Colonic mucosa (tissue), 4 donors: ENCODE measurements at regions not wholly inside any gene's neighbourhood (a gene's known extent, or its start where the extent isn't known, plus 50 kb on each side); places are given as distances from the start of the nearest gene placed in this dataset.

Source experiments
- DNase-seq: peaks from one replicate; pipeline ENCODE4 v3.0.0-alpha.2; 2020
- H3K27ac ChIP-seq: fragments of 200-600 bp; one replicate; pipeline ENCODE4 v1.8.0; 2021
- H3K27me3 ChIP-seq: fragments of 200-600 bp; one replicate; pipeline ENCODE4 v1.8.0; 2021
- H3K36me3 ChIP-seq: fragments of 200-600 bp; one replicate; pipeline ENCODE4 v1.8.0; 2021
- H3K4me1 ChIP-seq: fragments of 200-600 bp; one replicate; pipeline ENCODE4 v1.8.0; 2021; ENCODE audit warnings: mild to moderate bottlenecking
- H3K4me3 ChIP-seq: fragments of 200-600 bp; one replicate; pipeline ENCODE4 v1.8.0; 2021
- H3K9ac ChIP-seq, 2 donors: one replicate each; pipeline ENCODE4 v1.7.0; 2013; ENCODE audit warnings: control low read depth in 2 of 2, low read depth in 2 of 2, low read length in 2 of 2
- H3K9me3 ChIP-seq: fragments of 200-600 bp; one replicate; pipeline ENCODE4 v1.8.0; 2021
- CTCF ChIP-seq: fragments of 200-600 bp; IDR thresholded peaks from one replicate; pipeline ENCODE4 v1.8.0; 2022; ENCODE audit warnings: antibody characterized with exemption, mild to moderate bottlenecking
- intact Hi-C: fragments of 100-400 bp; cut with DNase I; formaldehyde crosslinking; loops from one replicate; pipeline ENCODE4 v1.14.1; 2022
- donor health status: healthy.
- donor health status: DM: no; HTN: no; CAD: no.
- donor health status: DM: no; HTN: no; CAD: no.

DNA sequence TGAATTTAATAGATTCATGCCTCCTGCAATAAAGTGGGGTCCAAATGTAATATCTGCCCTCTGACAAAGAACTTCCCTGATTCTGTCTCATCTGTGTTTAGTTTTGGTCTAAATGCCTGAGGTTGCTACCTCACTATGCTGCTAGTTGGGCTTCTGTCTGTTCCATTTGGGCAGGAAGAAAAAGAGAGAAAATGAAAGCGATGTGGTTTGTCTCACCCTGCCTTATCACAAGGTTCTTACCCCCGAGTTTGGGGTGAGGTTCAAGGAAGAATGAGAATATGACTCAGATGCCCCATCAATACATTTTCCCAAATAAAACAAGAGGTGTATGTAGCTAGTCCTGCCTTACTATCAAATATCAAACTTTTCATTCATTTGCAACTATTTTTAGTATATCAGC is 132.1 kb upstream of the MTAP start:
- Histone ChIP-seq H3K27ac (no peak overlapping the region), H3K27me3 (no peaks in the 10 kb centered on the region), H3K4me3 (no peak overlapping the region), H3K9ac (no peak overlapping the region), H3K9me3 (no peaks in the 10 kb centered on the region), H3K4me1 (no peaks in the 10 kb centered on the region), H3K36me3 (no peaks in the 10 kb centered on the region)
- intact Hi-C loops, result no loop called here
- no peak for DNase-seq
- no peak for TF ChIP-seq CTCF

DNA sequence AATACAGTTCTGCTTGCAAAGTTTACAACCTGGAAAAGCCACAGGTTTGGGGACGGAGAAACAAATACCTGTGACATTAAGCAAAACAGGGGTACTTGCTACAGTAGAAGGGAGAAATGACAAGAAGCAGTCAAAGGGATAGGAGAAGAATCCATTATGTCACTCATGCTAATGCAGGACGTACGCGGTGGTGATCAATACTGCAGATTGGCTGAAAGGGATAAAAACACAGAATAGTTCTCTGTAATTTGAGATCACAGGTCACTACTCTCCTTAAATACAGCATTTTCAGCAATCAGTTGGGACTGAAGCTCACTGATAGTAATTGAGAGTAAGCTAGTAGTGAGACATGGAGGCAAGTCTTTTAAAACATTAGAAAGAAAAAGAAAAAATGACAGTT is 130.3 kb upstream of the MTAP start:
- intact Hi-C loops, result no loop called here
- TF ChIP-seq CTCF, result no peak
- Histone ChIP-seq H3K9me3 (no peaks in the 10 kb centered on the region), H3K9ac (no peak overlapping the region), H3K27ac (no peak overlapping the region), H3K4me3 (no peak overlapping the region), H3K4me1 (no peaks in the 10 kb centered on the region), H3K36me3 (no peaks in the 10 kb centered on the region), H3K27me3 (no peaks in the 10 kb centered on the region)
- no peak for DNase-seq

DNA sequence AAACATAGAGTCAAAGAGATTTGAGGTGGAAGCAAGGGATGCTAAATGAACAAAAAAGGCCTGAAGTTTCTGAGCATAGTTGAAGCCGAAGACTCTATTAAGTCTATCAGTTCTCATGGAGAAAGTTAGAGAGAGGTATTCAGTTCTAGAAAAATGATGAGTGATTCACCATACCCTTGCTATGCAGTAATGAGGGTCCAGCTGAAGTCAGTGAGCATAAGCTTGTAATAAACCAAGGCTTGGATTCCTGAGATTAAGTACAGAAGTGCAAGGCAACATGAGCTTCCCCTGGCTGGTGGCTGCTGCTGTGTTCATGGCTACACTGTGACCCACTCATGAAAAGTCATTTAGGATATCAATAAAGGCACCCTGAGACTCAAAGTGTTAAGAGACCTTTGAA is 129.7 kb upstream of the MTAP start:
- intact Hi-C loops, result no loop called here
- H3K4me3 ChIP-seq, result no peak overlapping the region
- no peaks in the 10 kb centered on the region for H3K9me3 ChIP-seq
- no peaks in the 10 kb centered on the region for H3K4me1 ChIP-seq
- no peak overlapping the region for H3K27ac ChIP-seq
- DNase-seq, result no peak
- H3K9ac ChIP-seq, result no peak overlapping the region
- H3K36me3 ChIP-seq, result no peaks in the 10 kb centered on the region
- TF ChIP-seq CTCF, result no peak
- no peaks in the 10 kb centered on the region for H3K27me3 ChIP-seq

DNA sequence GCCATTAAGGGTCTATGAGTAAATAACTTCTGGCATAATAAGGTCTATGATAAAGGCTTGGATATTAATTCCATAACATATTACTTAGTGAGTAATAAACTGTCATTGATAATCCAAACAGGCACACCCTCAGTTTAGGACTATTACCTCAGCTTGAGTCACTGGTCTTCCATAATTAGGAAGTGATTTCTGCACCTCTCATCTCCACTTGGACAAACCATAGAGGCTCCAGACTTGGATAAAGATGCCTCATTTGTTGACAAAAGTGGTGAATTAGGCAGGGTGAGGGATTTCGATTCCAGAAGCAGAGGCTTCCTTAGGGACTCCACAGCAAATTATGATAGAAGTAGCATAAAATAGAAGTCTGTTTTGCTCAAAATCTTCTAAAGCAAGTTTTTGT is 127.5 kb upstream of the MTAP start:
- intact Hi-C loops, result no loop called here
- no peak overlapping the region for H3K9ac ChIP-seq
- no peaks in the 10 kb centered on the region for H3K36me3 ChIP-seq
- no peak overlapping the region for H3K4me3 ChIP-seq
- no peaks in the 10 kb centered on the region for H3K4me1 ChIP-seq
- H3K27me3 ChIP-seq, result no peaks in the 10 kb centered on the region
- DNase-seq, result no peak
- no peak overlapping the region for H3K27ac ChIP-seq
- no peak for TF ChIP-seq CTCF
- no peaks in the 10 kb centered on the region for H3K9me3 ChIP-seq

DNA sequence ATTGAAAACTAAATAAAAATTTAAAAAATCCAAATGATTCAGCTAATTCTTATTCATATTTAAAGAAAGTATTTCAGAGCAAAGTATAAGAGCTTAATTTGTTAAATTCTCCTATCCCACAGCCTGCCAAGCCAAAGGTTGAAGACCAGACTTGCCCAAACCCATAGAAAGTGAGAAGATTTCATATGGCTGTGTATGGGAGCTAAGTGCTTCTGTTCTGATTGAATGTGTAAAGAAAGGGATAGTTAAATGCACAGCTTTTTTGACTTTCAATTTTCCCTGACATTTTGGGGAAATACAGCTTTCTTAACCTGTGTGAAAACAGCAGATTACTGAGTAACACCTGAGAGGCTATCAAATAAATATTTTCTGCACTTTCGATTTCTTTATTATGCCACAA is 125.0 kb upstream of the MTAP start:
- H3K27me3 ChIP-seq, result no peaks in the 10 kb centered on the region
- no peaks in the 10 kb centered on the region for H3K4me1 ChIP-seq
- no peak overlapping the region for H3K4me3 ChIP-seq
- no peak for TF ChIP-seq CTCF
- H3K9ac ChIP-seq, result no peak overlapping the region
- no peaks in the 10 kb centered on the region for H3K36me3 ChIP-seq
- no peaks in the 10 kb centered on the region for H3K9me3 ChIP-seq
- no peak for DNase-seq
- intact Hi-C loops, result no loop called here
- no peak overlapping the region for H3K27ac ChIP-seq

DNA sequence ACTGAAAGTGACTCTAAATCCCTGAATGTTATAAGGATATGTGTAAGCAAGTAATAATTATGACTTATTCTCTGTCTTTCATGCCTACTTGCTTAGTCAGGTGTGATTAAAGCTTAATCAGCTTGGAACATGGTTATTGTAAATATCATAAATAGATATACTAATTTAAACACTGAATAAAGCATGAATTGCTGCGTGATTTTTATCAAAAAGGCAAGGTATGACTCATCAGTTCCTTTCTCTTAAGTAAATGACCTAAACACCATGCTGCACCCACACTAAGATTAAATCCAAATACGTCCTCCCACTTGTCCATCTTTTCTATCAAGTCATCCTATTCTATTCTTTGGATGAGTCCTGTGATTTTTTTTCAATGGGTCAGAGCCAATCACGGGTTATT is 124.6 kb upstream of the MTAP start:
- Histone ChIP-seq H3K36me3 (no peaks in the 10 kb centered on the region), H3K9ac (no peak overlapping the region), H3K4me1 (no peaks in the 10 kb centered on the region), H3K9me3 (no peaks in the 10 kb centered on the region), H3K4me3 (no peak overlapping the region), H3K27me3 (no peaks in the 10 kb centered on the region), H3K27ac (no peak overlapping the region)
- no peak for TF ChIP-seq CTCF
- intact Hi-C loops, result no loop called here
- DNase-seq, result no peak
